Lower leg skin (tissue), 4 donors: ENCODE measurements at regions not wholly inside any gene's neighbourhood (a gene's known extent, or its start where the extent isn't known, plus 50 kb on each side); places are given as distances from the start of the nearest gene placed in this dataset.

ENCODE experiments used
- DNase-seq, 2 donors: peaks; one replicate each; pipeline ENCODE4 v3.0.0-alpha.2; 2019; ENCODE audit warnings: low spot score in 2 of 2
- H3K4me3 ChIP-seq: fragments of 200-600 bp; sonication (generic); 2 replicates; pipeline ENCODE4 v1.5.1; 2017; ENCODE audit warnings: mild to moderate bottlenecking, low read depth; ENCODE audit not compliant: poor library complexity, severe bottlenecking
- POLR2A ChIP-seq, 2 donors: fragments of 450-650 bp; IDR thresholded peaks; one replicate each; pipeline ENCODE4 v1.6.1; 2016 to 2017; ENCODE audit warnings: antibody characterized with exemption in 2 of 2, mild to moderate bottlenecking in 1 of 2, moderate library complexity in 1 of 2
- WGBS, 2 donors: methylation state at CpG; one replicate each; pipeline ENCODE4 v1.1.5; 2018; 5-methylcytosine and 5-hydroxymethylcytosine counted together
- intact Hi-C: fragments of 100-400 bp; cut with DNase I; formaldehyde crosslinking; loops from one replicate; pipeline ENCODE4 v1.15.0; 2023; ENCODE audit warnings: low total_unique reads
- TF ChIP-seq, protein P1 (sequence below), 3 donors: fragments of 450-650 bp; IDR thresholded peaks; one replicate each; pipeline ENCODE4 v1.5.1; 2016; ENCODE audit warnings: antibody characterized with exemption in 3 of 3, mild to moderate bottlenecking in 3 of 3, moderate library complexity in 2 of 3

- intact Hi-C loops: no loop called here
- no peak for TF ChIP-seq POLR2A (IDR thresholded peaks at IDR 0.05)
- TF ChIP-seq, protein P1, sequence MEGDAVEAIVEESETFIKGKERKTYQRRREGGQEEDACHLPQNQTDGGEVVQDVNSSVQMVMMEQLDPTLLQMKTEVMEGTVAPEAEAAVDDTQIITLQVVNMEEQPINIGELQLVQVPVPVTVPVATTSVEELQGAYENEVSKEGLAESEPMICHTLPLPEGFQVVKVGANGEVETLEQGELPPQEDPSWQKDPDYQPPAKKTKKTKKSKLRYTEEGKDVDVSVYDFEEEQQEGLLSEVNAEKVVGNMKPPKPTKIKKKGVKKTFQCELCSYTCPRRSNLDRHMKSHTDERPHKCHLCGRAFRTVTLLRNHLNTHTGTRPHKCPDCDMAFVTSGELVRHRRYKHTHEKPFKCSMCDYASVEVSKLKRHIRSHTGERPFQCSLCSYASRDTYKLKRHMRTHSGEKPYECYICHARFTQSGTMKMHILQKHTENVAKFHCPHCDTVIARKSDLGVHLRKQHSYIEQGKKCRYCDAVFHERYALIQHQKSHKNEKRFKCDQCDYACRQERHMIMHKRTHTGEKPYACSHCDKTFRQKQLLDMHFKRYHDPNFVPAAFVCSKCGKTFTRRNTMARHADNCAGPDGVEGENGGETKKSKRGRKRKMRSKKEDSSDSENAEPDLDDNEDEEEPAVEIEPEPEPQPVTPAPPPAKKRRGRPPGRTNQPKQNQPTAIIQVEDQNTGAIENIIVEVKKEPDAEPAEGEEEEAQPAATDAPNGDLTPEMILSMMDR (IDR thresholded peaks at IDR 0.05): no peak
- 77 to 90% methylated on average over 1 of the region's 1 CpG for WGBS, 2 donors
Observed at GRCh38 chr2:118558846-118559245, 288.6 kb downstream of the EN1 start.

DNA sequence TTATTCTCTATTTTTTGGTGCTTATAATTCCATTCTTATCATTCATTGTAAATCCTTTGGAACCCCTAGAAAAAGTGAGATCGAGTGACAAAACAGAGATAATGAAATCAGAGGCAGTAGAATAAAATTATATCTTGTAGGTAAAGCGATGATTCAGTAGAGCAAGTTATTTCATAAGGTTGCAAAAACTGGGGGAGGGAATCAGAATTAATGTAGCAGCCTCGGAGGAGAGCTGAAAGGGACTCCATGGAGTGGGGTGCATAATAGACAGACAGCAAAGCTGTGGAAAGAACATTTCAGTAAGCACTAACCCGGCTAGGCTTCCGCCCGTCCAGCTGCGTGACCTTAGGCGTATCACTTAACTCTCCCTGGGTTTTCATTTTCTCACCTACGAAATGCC lies 289.7 kb downstream of the EN1 start:
- intact Hi-C loops: no loop called here
- DNase-seq: no peak
- no peak overlapping the region for H3K4me3 ChIP-seq
- TF ChIP-seq, protein P1 (IDR thresholded peaks at IDR 0.05): no peak
- TF ChIP-seq POLR2A (IDR thresholded peaks at IDR 0.05): no peak
- 81 to 82% methylated on average over 9 of the region's 9 CpGs for WGBS, 2 donors

More at GRCh38 chr2:118558846-118559245, 288.6 kb downstream of the EN1 start:
- no peak for DNase-seq
- H3K4me3 ChIP-seq: no peak overlapping the region

DNA sequence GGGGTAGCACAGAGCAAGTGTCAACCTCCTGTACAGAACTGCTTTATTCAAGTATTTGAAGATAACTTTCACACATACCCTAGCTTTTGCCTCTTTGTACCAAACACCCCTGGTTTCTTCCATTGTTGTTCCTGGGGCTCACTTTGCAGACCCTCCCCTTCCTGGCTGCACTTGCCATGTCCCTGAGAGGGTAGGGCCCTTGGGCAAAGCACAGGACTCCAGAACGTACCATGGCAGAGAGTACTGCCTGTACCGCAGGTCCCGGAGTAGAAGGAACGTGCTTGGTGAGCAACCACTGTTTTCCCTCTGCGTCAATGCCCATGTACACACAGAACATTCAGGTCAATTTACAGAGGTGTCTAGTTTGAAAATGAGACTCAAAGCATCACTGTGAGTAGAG lies 290.4 kb downstream of the EN1 start:
- no peak for DNase-seq
- TF ChIP-seq POLR2A (IDR thresholded peaks at IDR 0.05): no peak
- TF ChIP-seq, protein P1 (IDR thresholded peaks at IDR 0.05): no peak
- intact Hi-C loops: no loop called here
- WGBS, 2 donors: 91 to 95% methylated on average over 5 of the region's 5 CpGs
- H3K4me3 ChIP-seq: no peak overlapping the region

DNA sequence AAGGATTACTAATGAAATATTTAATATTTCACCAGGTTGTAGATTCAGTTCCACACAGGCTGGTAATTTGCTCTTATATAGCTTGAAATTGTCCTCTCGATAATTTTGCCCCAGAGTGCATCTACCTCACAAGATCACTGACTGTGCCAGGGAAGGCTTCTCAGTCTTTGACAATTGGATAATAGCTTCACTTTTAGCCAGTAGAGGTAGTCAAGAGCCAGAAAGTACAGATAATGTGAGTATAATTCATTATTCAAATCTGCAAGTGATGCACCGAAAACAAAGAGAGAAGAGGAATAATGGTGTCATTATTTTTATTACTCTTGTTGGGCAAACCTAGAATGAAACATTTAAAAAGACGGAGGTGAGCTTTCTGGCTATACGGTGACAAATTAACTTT lies 292.8 kb downstream of the EN1 start:
- intact Hi-C loops: no loop called here
- no peak for DNase-seq
- no peak overlapping the region for H3K4me3 ChIP-seq
- TF ChIP-seq POLR2A (IDR thresholded peaks at IDR 0.05): no peak
- TF ChIP-seq, protein P1 (IDR thresholded peaks at IDR 0.05): no peak
- 72 to 86% methylated on average over 4 of the region's 4 CpGs for WGBS, 2 donors

- intact Hi-C loops: loop anchor here (10.0 kb wide), 1 partner anchor 305 kb away; no protein-coding TSS in a partner anchor
- DNase-seq: no peak
- TF ChIP-seq, protein P1 (IDR thresholded peaks at IDR 0.05): no peak
- TF ChIP-seq POLR2A (IDR thresholded peaks at IDR 0.05): no peak
- no peak overlapping the region for H3K4me3 ChIP-seq
- WGBS, 2 donors: 61 to 87% methylated on average over 1 of the region's 1 CpG
Observed at GRCh38 chr2:118549503-118549902, 297.9 kb downstream of the EN1 start.

GRCh38 chr2:118548880-118549488 lies 298.5 kb downstream of the EN1 start:
- WGBS, 2 donors: 59 to 76% methylated on average over 8 of the region's 8 CpGs

More at GRCh38 chr2:118548880-118549488, 298.5 kb downstream of the EN1 start:
- no peak for TF ChIP-seq POLR2A (IDR thresholded peaks at IDR 0.05)
- TF ChIP-seq, protein P1 (IDR thresholded peaks at IDR 0.05): no peak
- H3K4me3 ChIP-seq: no peak overlapping the region
- intact Hi-C loops: loop anchor here (10.0 kb wide), 1 partner anchor 306 kb away; no protein-coding TSS in a partner anchor
- no peak for DNase-seq
